ENCODE measurements at regions not wholly inside any gene's neighbourhood (a gene's known extent, or its start where the extent isn't known, plus 50 kb on each side); places are given as distances from the start of the nearest gene placed in this dataset.

GRCh38 chr4:155564880-155565279, 101.8 kb upstream of the GUCY1A1 start:
- no peak overlapping the region for H3K27ac ChIP-seq (ENCODE audit: insufficient read depth, low read length, poor library complexity, severe bottlenecking)
- H3K4me3 ChIP-seq (ENCODE audit: insufficient read depth, low read depth, low read length, poor library complexity, severe bottlenecking), result no peak overlapping the region
- no peaks in the 10 kb centered on the region for H3K9me3 ChIP-seq (ENCODE audit: control insufficient read depth, low read length)
- H3K4me1 ChIP-seq (ENCODE audit: control insufficient read depth, insufficient read depth, low read length, poor library complexity, severe bottlenecking), result no peaks in the 10 kb centered on the region
- no peaks in the 10 kb centered on the region for H3K27me3 ChIP-seq (replicated peaks; ENCODE audit: control insufficient read depth, insufficient read depth, low read length, poor library complexity, severe bottlenecking)
- DNase-seq, result no peak
- no peaks in the 10 kb centered on the region for H3K36me3 ChIP-seq (ENCODE audit: control insufficient read depth, insufficient read depth, low read length)

- Histone ChIP-seq H3K27ac (ENCODE audit: insufficient read depth, low read length, poor library complexity, severe bottlenecking) (no peak overlapping the region), H3K27me3 (replicated peaks; ENCODE audit: control insufficient read depth, insufficient read depth, low read length, poor library complexity, severe bottlenecking) (no peaks in the 10 kb centered on the region), H3K36me3 (ENCODE audit: control insufficient read depth, insufficient read depth, low read length) (no peaks in the 10 kb centered on the region), H3K9me3 (ENCODE audit: control insufficient read depth, low read length) (no peaks in the 10 kb centered on the region), H3K4me1 (ENCODE audit: control insufficient read depth, insufficient read depth, low read length, poor library complexity, severe bottlenecking) (no peaks in the 10 kb centered on the region), H3K4me3 (ENCODE audit: insufficient read depth, low read depth, low read length, poor library complexity, severe bottlenecking) (no peak overlapping the region)
- no peak for DNase-seq
Measured at GRCh38 chr4:155564086-155564485, 102.6 kb upstream of the GUCY1A1 start.

- Histone ChIP-seq H3K27ac (ENCODE audit: insufficient read depth, low read length, poor library complexity, severe bottlenecking) (no peak overlapping the region), H3K4me1 (ENCODE audit: control insufficient read depth, insufficient read depth, low read length, poor library complexity, severe bottlenecking) (no peaks in the 10 kb centered on the region), H3K9me3 (ENCODE audit: control insufficient read depth, low read length) (no peaks in the 10 kb centered on the region), H3K4me3 (ENCODE audit: insufficient read depth, low read depth, low read length, poor library complexity, severe bottlenecking) (no peak overlapping the region), H3K36me3 (ENCODE audit: control insufficient read depth, insufficient read depth, low read length) (no peaks in the 10 kb centered on the region), H3K27me3 (replicated peaks; ENCODE audit: control insufficient read depth, insufficient read depth, low read length, poor library complexity, severe bottlenecking) (no peaks in the 10 kb centered on the region)
- no peak for DNase-seq
Measured at GRCh38 chr4:155559915-155560314, 106.7 kb upstream of the GUCY1A1 start.

GRCh38 chr4:155552180-155552579, 114.5 kb upstream of the GUCY1A1 start:
- no peaks in the 10 kb centered on the region for H3K36me3 ChIP-seq (ENCODE audit: control insufficient read depth, insufficient read depth, low read length)
- H3K27me3 ChIP-seq (replicated peaks; ENCODE audit: control insufficient read depth, insufficient read depth, low read length, poor library complexity, severe bottlenecking), result no peaks in the 10 kb centered on the region
- H3K9me3 ChIP-seq (ENCODE audit: control insufficient read depth, low read length), result no peaks in the 10 kb centered on the region
- no peaks in the 10 kb centered on the region for H3K4me1 ChIP-seq (ENCODE audit: control insufficient read depth, insufficient read depth, low read length, poor library complexity, severe bottlenecking)
- DNase-seq, result no peak
- H3K27ac ChIP-seq (ENCODE audit: insufficient read depth, low read length, poor library complexity, severe bottlenecking), result no peak overlapping the region
- H3K4me3 ChIP-seq (ENCODE audit: insufficient read depth, low read depth, low read length, poor library complexity, severe bottlenecking), result no peak overlapping the region

GRCh38 chr4:155548173-155548572, 118.5 kb upstream of the GUCY1A1 start:
- Histone ChIP-seq H3K27me3 (replicated peaks; ENCODE audit: control insufficient read depth, insufficient read depth, low read length, poor library complexity, severe bottlenecking) (no peaks in the 10 kb centered on the region), H3K4me3 (ENCODE audit: insufficient read depth, low read depth, low read length, poor library complexity, severe bottlenecking) (no peak overlapping the region), H3K9me3 (ENCODE audit: control insufficient read depth, low read length) (no peaks in the 10 kb centered on the region), H3K4me1 (ENCODE audit: control insufficient read depth, insufficient read depth, low read length, poor library complexity, severe bottlenecking) (no peaks in the 10 kb centered on the region), H3K27ac (ENCODE audit: insufficient read depth, low read length, poor library complexity, severe bottlenecking) (no peak overlapping the region), H3K36me3 (ENCODE audit: control insufficient read depth, insufficient read depth, low read length) (no peaks in the 10 kb centered on the region)
- DNase-seq, result no peak

- H3K4me3 ChIP-seq (ENCODE audit: insufficient read depth, low read depth, low read length, poor library complexity, severe bottlenecking), result no peak overlapping the region
- no peaks in the 10 kb centered on the region for H3K36me3 ChIP-seq (ENCODE audit: control insufficient read depth, insufficient read depth, low read length)
- H3K9me3 ChIP-seq (ENCODE audit: control insufficient read depth, low read length), result no peaks in the 10 kb centered on the region
- no peak overlapping the region for H3K27ac ChIP-seq (ENCODE audit: insufficient read depth, low read length, poor library complexity, severe bottlenecking)
- no peaks in the 10 kb centered on the region for H3K4me1 ChIP-seq (ENCODE audit: control insufficient read depth, insufficient read depth, low read length, poor library complexity, severe bottlenecking)
- no peaks in the 10 kb centered on the region for H3K27me3 ChIP-seq (replicated peaks; ENCODE audit: control insufficient read depth, insufficient read depth, low read length, poor library complexity, severe bottlenecking)
- DNase-seq, result no peak
Measured at GRCh38 chr4:155546451-155546850, 120.2 kb upstream of the GUCY1A1 start.

- Histone ChIP-seq H3K9me3 (ENCODE audit: control insufficient read depth, low read length) (no peaks in the 10 kb centered on the region), H3K4me1 (ENCODE audit: control insufficient read depth, insufficient read depth, low read length, poor library complexity, severe bottlenecking) (no peaks in the 10 kb centered on the region), H3K4me3 (ENCODE audit: insufficient read depth, low read depth, low read length, poor library complexity, severe bottlenecking) (no peak overlapping the region), H3K27me3 (replicated peaks; ENCODE audit: control insufficient read depth, insufficient read depth, low read length, poor library complexity, severe bottlenecking) (no peaks in the 10 kb centered on the region), H3K27ac (ENCODE audit: insufficient read depth, low read length, poor library complexity, severe bottlenecking) (no peak overlapping the region), H3K36me3 (ENCODE audit: control insufficient read depth, insufficient read depth, low read length) (no peaks in the 10 kb centered on the region)
- DNase-seq, result no peak
Measured at GRCh38 chr4:155545456-155545855, 121.2 kb upstream of the GUCY1A1 start.

- DNase-seq, result no peak
- Histone ChIP-seq H3K27ac (ENCODE audit: insufficient read depth, low read length, poor library complexity, severe bottlenecking) (no peak overlapping the region), H3K4me3 (ENCODE audit: insufficient read depth, low read depth, low read length, poor library complexity, severe bottlenecking) (no peak overlapping the region), H3K27me3 (replicated peaks; ENCODE audit: control insufficient read depth, insufficient read depth, low read length, poor library complexity, severe bottlenecking) (no peaks in the 10 kb centered on the region), H3K36me3 (ENCODE audit: control insufficient read depth, insufficient read depth, low read length) (no peaks in the 10 kb centered on the region), H3K4me1 (ENCODE audit: control insufficient read depth, insufficient read depth, low read length, poor library complexity, severe bottlenecking) (no peaks in the 10 kb centered on the region), H3K9me3 (ENCODE audit: control insufficient read depth, low read length) (no peaks in the 10 kb centered on the region)
Measured at GRCh38 chr4:155544547-155544946, 122.1 kb upstream of the GUCY1A1 start.

GRCh38 chr4:155543126-155543765, 123.4 kb upstream of the GUCY1A1 start:
- H3K9me3 ChIP-seq (ENCODE audit: control insufficient read depth, low read length), result no peaks in the 10 kb centered on the region
- H3K4me3 ChIP-seq (ENCODE audit: insufficient read depth, low read depth, low read length, poor library complexity, severe bottlenecking), result no peak overlapping the region
- no peaks in the 10 kb centered on the region for H3K4me1 ChIP-seq (ENCODE audit: control insufficient read depth, insufficient read depth, low read length, poor library complexity, severe bottlenecking)
- no peak for DNase-seq
- H3K36me3 ChIP-seq (ENCODE audit: control insufficient read depth, insufficient read depth, low read length), result no peaks in the 10 kb centered on the region
- no peak overlapping the region for H3K27ac ChIP-seq (ENCODE audit: insufficient read depth, low read length, poor library complexity, severe bottlenecking)
- no peaks in the 10 kb centered on the region for H3K27me3 ChIP-seq (replicated peaks; ENCODE audit: control insufficient read depth, insufficient read depth, low read length, poor library complexity, severe bottlenecking)

GRCh38 chr4:155542415-155542814, 124.2 kb upstream of the GUCY1A1 start:
- H3K36me3 ChIP-seq (ENCODE audit: control insufficient read depth, insufficient read depth, low read length), result no peaks in the 10 kb centered on the region
- no peak overlapping the region for H3K27ac ChIP-seq (ENCODE audit: insufficient read depth, low read length, poor library complexity, severe bottlenecking)
- H3K27me3 ChIP-seq (replicated peaks; ENCODE audit: control insufficient read depth, insufficient read depth, low read length, poor library complexity, severe bottlenecking), result no peaks in the 10 kb centered on the region
- no peak for DNase-seq
- no peak overlapping the region for H3K4me3 ChIP-seq (ENCODE audit: insufficient read depth, low read depth, low read length, poor library complexity, severe bottlenecking)
- H3K4me1 ChIP-seq (ENCODE audit: control insufficient read depth, insufficient read depth, low read length, poor library complexity, severe bottlenecking), result no peaks in the 10 kb centered on the region
- H3K9me3 ChIP-seq (ENCODE audit: control insufficient read depth, low read length), result no peaks in the 10 kb centered on the region

Data from effector memory CD4-positive, alpha-beta T cell (primary cell).